ENCODE measurements at regions not wholly inside any gene's neighbourhood (a gene's known extent, or its start where the extent isn't known, plus 50 kb on each side); places are given as distances from the start of the nearest gene placed in this dataset.

DNA sequence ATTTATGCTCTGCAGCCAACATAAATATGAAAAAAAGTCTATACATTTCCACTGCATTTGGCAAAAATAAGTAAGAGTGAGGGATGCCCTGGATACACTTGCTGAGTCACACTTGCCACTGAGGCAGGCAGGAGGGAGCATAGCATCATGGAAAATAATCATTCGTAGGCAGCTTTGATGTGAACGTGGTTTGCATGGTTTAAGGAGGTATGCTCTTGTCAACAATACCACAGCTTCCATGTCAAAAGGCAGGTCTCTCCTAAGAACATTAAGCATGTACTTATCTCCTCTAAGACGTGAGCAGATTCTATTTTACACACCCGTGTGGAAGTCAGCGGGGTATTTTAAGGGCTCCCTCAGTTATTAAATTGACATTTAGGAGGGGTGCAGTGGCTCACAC, 89.2 kb upstream of the WDR11 start:
- no peak for DNase-seq (ENCODE audit: extremely low read depth, low read depth)
- TF ChIP-seq, protein P1, sequence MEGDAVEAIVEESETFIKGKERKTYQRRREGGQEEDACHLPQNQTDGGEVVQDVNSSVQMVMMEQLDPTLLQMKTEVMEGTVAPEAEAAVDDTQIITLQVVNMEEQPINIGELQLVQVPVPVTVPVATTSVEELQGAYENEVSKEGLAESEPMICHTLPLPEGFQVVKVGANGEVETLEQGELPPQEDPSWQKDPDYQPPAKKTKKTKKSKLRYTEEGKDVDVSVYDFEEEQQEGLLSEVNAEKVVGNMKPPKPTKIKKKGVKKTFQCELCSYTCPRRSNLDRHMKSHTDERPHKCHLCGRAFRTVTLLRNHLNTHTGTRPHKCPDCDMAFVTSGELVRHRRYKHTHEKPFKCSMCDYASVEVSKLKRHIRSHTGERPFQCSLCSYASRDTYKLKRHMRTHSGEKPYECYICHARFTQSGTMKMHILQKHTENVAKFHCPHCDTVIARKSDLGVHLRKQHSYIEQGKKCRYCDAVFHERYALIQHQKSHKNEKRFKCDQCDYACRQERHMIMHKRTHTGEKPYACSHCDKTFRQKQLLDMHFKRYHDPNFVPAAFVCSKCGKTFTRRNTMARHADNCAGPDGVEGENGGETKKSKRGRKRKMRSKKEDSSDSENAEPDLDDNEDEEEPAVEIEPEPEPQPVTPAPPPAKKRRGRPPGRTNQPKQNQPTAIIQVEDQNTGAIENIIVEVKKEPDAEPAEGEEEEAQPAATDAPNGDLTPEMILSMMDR (IDR thresholded peaks at IDR 0.05; ENCODE audit: low read depth, low read length, missing control alignments): no peak
- no peak overlapping the region for H3K4me3 ChIP-seq (replicated peaks; ENCODE audit: low read depth, low read length)

DNA sequence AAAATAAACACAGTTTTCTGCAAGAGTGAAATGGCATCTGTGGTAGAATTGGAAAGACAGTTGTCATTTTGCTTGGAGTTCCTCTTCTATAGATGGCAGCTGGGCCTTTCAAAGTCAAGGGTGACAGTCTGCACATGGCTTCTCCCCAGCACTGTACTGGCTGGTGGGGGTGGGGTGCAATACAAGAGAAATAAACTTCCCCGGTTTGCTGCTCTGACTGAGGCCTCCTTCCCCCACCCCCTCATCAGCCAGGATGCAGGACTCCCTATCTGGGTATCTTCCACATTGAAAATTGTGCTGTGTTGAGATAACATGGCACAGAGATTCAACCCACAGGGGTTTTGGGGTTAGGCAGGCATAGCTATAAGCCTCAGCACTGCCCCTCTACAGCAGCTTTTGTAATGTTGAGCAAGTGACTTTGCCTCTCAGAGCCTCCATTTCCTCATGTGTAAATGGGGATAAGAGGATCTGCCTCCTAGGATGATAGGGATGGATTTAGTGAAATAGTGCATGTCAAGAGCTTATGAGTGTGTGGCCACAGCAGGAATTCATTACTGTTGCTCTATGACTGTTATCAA, 85.8 kb upstream of the WDR11 start:
- DNase-seq (ENCODE audit: extremely low read depth, low read depth): no peak
- H3K4me3 ChIP-seq (replicated peaks; ENCODE audit: low read depth, low read length): no peak overlapping the region
- TF ChIP-seq, protein P1 (IDR thresholded peaks at IDR 0.05; ENCODE audit: low read depth, low read length, missing control alignments): no peak

DNA sequence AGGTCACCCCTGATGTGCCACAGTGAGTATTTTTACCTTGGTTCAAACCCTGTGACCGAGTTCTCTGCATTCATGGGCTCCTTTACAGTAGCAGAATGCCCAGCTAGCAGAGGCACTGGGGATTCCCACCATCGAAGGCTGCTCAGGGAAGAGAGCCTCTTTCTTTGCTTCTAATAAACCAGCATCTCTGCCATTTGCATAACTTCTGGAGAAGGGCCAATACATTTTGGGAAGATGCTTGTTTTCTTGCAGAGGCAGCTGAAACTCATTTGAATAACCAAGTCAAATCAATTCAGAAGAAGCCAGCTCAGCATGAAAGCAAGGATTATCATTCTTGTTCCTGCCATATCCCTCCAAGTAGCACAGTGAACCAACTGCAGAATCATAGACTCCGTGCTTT, 82.9 kb upstream of the WDR11 start:
- no peak for DNase-seq (ENCODE audit: extremely low read depth, low read depth)
- no peak overlapping the region for H3K4me3 ChIP-seq (replicated peaks; ENCODE audit: low read depth, low read length)
- TF ChIP-seq, protein P1 (IDR thresholded peaks at IDR 0.05; ENCODE audit: low read depth, low read length, missing control alignments): no peak

DNA sequence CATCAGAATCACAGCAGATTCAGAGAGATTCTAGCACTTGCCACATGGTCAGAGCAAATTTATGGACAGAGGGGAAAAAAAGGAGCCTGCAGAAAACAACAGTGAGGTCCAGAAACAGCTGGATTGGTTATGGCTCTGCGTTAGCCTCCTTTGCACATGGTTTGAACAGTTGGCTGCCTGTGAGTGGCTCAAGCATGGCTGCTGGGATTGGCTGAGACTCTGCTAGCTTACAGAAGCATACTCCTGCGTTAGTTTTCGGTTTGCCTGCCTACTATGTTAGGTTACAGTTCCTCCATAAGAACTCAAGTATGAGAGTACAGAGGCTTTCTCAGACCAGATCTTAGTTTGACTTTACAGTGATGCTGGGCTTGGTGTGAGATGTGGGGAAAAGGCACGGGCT, 80.7 kb upstream of the WDR11 start:
- TF ChIP-seq, protein P1 (IDR thresholded peaks at IDR 0.05; ENCODE audit: low read depth, low read length, missing control alignments): no peak
- H3K4me3 ChIP-seq (replicated peaks; ENCODE audit: low read depth, low read length): no peak overlapping the region
- DNase-seq (ENCODE audit: extremely low read depth, low read depth): no peak

DNA sequence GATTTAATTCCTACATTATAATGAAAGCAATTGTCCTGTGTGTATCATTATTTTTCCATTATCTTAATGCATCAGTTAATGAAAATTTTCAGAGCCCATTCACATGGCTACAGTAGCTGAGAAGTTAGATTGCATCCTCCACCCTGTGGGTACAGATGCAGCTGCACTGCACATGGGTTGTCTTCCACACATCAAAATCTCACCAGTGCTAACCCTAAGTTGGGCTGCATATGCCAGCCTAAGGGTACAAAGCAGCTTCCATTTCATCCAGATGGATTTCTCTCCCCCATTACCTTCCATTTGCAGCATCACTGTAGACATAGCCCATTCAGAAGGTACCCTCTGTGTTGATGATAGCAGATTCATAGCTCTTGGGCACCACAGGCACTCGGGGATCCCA, 74.7 kb upstream of the WDR11 start:
- no peak for DNase-seq (ENCODE audit: extremely low read depth, low read depth)
- TF ChIP-seq, protein P1 (IDR thresholded peaks at IDR 0.05; ENCODE audit: low read depth, low read length, missing control alignments): no peak
- no peak overlapping the region for H3K4me3 ChIP-seq (replicated peaks; ENCODE audit: low read depth, low read length)

DNA sequence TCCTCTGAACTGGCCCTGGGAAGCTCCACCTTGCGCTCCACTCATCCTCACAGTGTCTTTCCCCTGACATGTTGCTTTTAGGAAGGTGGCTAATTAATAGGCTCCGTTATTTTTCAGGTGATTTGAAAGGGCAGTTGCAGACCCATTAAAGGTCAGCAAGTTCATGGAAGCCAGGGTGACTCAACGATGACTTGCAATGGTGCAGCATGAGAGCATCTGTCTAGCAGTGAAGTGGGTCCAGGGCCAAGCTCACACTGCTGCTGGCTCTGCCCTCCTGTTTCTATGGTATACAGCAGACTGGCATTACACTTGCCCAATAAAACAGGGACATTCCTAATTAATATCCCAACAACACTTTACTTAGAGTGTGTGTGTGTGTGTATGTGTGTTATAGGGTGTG, 68.8 kb upstream of the WDR11 start:
- H3K4me3 ChIP-seq (replicated peaks; ENCODE audit: low read depth, low read length): no peak overlapping the region
- TF ChIP-seq, protein P1 (IDR thresholded peaks at IDR 0.05; ENCODE audit: low read depth, low read length, missing control alignments): no peak
- no peak for DNase-seq (ENCODE audit: extremely low read depth, low read depth)

DNA sequence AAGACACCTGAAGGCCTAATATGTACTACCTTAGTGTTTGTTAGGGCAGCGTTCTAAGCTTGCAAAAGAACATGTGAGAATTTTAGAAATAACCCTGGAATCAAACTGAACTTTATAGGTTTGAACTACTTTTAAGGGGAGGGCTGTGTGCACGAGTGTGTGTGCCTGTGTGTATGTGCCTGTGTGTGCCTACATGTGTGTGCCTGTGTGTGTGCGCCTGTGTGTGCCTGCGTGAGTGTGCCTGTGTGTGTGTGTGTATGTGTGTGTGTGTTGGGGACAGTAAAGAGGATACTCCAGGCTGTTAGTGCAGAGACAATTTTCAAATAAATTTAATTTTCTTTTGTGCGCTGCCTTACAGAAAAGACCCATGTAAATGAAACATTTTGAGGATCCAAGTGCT, 68.1 kb upstream of the WDR11 start:
- no peak for DNase-seq (ENCODE audit: extremely low read depth, low read depth)
- TF ChIP-seq, protein P1 (IDR thresholded peaks at IDR 0.05; ENCODE audit: low read depth, low read length, missing control alignments): no peak

More for the DNA sequence above, 68.1 kb upstream of the WDR11 start:
- H3K4me3 ChIP-seq (replicated peaks; ENCODE audit: low read depth, low read length): no peak overlapping the region

Measured in HFF-Myc (cell line).